ENCODE measurements at regions not wholly inside any gene's neighbourhood (a gene's known extent, or its start where the extent isn't known, plus 50 kb on each side); places are given as distances from the start of the nearest gene placed in this dataset.
"Not testable (repeated sequence)": the region's sequence is repeated elsewhere in the genome, so short reads cannot be mapped to it uniquely, and the experiment has no call there.

DNA sequence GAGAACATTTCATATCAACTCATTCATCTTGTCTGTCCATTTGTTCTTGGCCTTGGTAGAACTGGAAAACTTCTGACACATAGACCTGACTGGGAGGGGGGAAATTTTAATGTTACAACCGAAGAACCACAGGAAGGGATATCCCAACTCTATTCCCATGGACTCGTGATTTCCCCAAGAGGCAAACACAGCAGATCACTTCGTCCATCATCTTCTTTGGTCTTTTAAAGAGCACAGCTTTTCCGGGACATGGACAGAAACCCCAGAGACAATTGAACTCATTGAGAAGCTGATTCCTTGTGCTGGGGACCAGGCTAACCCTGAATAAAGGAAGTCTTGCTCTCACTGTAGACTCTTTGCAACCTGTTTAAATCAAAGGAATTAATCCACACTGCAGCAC, 66.3 kb upstream of the TMEM170B start:
- H3K4me3 ChIP-seq (ENCODE audit: low read length in 2 of 2): no peak overlapping the region
- H3K27ac ChIP-seq (ENCODE audit: low read length): no peak overlapping the region
- H3K4me1 ChIP-seq (ENCODE audit: control insufficient read depth, insufficient read depth, low read length): no peaks in the 10 kb centered on the region
- H3K9me3 ChIP-seq (ENCODE audit: control insufficient read depth in 2 of 2, low read length in 2 of 2): no peaks in the 10 kb centered on the region
- peaks cover 2 to 9% of the 10 kb centered on the region in 2 donors for H3K27me3 ChIP-seq (ENCODE audit: control insufficient read depth in 1 of 2, insufficient read depth in 2 of 2, low read length in 2 of 2)
- H3K36me3 ChIP-seq (ENCODE audit: control insufficient read depth in 2 of 2, insufficient read depth in 2 of 2, low read length in 2 of 2): no peaks in the 10 kb centered on the region
- H3K9ac ChIP-seq (ENCODE audit: low read length in 2 of 2): no peak overlapping the region

DNA sequence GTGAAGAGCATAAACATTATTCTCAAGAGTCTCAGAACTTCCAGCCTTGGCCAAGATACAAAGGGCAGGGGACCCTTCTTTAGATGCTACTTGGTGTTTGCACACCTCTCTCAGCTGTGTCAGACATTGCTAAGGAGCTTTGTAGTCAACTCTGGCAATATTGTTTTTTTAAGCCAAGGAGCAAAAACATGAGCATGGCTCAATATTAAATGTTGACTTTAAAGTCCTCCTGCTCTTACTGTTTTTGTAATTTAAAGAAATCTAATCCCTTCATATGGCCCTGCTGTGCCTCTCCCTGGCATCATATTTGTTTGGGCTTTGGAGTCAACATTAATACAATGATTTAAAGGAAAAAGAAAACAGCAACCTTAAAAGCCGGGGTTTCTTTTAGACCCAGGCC, 67.9 kb upstream of the TMEM170B start:
- H3K9ac ChIP-seq (ENCODE audit: low read length in 2 of 2): no peak overlapping the region
- no peak overlapping the region for H3K27ac ChIP-seq (ENCODE audit: low read length)
- peaks cover 2 to 9% of the 10 kb centered on the region in 2 donors for H3K27me3 ChIP-seq (ENCODE audit: control insufficient read depth in 1 of 2, insufficient read depth in 2 of 2, low read length in 2 of 2)
- H3K4me3 ChIP-seq (ENCODE audit: low read length in 2 of 2): no peak overlapping the region
- no peaks in the 10 kb centered on the region for H3K36me3 ChIP-seq (ENCODE audit: control insufficient read depth in 2 of 2, insufficient read depth in 2 of 2, low read length in 2 of 2)
- H3K4me1 ChIP-seq (ENCODE audit: control insufficient read depth, insufficient read depth, low read length): no peaks in the 10 kb centered on the region
- H3K9me3 ChIP-seq (ENCODE audit: control insufficient read depth in 2 of 2, low read length in 2 of 2): no peaks in the 10 kb centered on the region

DNA sequence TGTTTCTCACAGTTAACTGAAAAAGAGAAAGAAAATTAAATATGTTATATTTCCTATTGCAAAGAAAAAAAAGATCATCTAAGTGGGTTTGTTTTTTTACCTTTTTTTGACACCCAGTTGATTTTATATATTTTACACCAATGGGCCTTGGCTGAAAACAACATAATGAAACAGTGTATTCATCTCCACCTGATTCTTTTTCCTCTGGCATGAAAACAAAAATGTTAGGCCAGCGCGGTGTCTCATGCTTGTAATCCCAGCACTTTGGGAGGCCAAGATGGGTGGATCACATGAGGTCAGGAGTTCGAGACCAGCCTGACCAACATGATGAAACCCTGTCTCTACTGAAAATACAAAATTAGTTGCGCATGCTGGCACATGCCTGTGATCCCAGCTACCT, 69.3 kb upstream of the TMEM170B start:
- not testable (repeated sequence) for H3K9ac ChIP-seq (ENCODE audit: low read length in 2 of 2); H3K27ac ChIP-seq (ENCODE audit: low read length); H3K4me1 ChIP-seq (ENCODE audit: control insufficient read depth, insufficient read depth, low read length); H3K27me3 ChIP-seq (ENCODE audit: control insufficient read depth in 1 of 2, insufficient read depth in 2 of 2, low read length in 2 of 2); H3K9me3 ChIP-seq (ENCODE audit: control insufficient read depth in 2 of 2, low read length in 2 of 2); H3K36me3 ChIP-seq (ENCODE audit: control insufficient read depth in 2 of 2, insufficient read depth in 2 of 2, low read length in 2 of 2); H3K4me3 ChIP-seq (ENCODE audit: low read length in 2 of 2)

DNA sequence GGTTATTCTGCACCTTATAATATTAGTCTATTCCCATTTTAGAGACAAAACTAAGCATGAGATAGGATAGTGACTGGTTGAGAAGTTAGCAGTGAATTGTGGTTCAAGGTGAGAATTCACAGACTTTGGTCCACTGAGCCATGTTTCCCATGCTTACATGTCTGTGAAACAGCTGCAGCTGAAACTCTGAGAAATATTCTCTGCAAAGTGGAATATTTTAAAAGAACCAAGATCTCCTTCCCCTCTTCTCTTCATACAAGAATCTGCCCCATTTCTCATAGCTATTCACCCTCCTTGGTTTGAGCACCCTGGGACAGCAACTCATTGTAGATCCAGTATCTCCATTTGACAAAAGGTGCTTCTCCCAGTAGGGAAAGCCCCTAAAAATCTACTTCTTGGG, 70.2 kb upstream of the TMEM170B start:
- Histone ChIP-seq H3K4me1 (ENCODE audit: control insufficient read depth, insufficient read depth, low read length) (no peaks in the 10 kb centered on the region), H3K4me3 (ENCODE audit: low read length in 2 of 2) (no peak overlapping the region), H3K9ac (ENCODE audit: low read length in 2 of 2) (no peak overlapping the region), H3K27me3 (ENCODE audit: control insufficient read depth in 1 of 2, insufficient read depth in 2 of 2, low read length in 2 of 2) (peaks cover 0 to 2% of the 10 kb centered on the region in 2 donors), H3K27ac (ENCODE audit: low read length) (no peak overlapping the region), H3K9me3 (ENCODE audit: control insufficient read depth in 2 of 2, low read length in 2 of 2) (no peaks in the 10 kb centered on the region), H3K36me3 (ENCODE audit: control insufficient read depth in 2 of 2, insufficient read depth in 2 of 2, low read length in 2 of 2) (no peaks in the 10 kb centered on the region)

DNA sequence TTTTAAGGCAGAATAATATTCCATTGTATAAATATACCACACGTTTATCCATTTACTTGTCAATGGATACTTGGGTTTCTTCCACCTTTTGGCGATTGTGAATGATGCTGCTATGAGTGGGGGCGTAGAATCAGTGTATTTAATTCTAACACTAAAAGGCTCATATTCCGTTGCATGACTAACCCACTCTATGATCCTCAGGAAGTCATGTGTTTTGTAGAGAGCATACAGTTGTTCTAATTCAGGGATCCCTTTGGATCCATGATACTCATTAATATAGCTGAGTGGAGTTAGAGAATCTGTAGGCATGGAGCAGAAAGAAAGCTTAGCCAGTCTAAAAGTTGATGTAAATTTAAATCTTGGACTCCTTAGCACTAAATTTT, 74.2 kb upstream of the TMEM170B start:
- H3K9me3 ChIP-seq (ENCODE audit: control insufficient read depth in 2 of 2, low read length in 2 of 2): no peaks in the 10 kb centered on the region
- H3K27me3 ChIP-seq (ENCODE audit: control insufficient read depth in 1 of 2, insufficient read depth in 2 of 2, low read length in 2 of 2): no peaks in the 10 kb centered on the region
- no peaks in the 10 kb centered on the region for H3K36me3 ChIP-seq (ENCODE audit: control insufficient read depth in 2 of 2, insufficient read depth in 2 of 2, low read length in 2 of 2)
- no peak overlapping the region for H3K9ac ChIP-seq (ENCODE audit: low read length in 2 of 2)
- no peak overlapping the region for H3K27ac ChIP-seq (ENCODE audit: low read length)
- no peak overlapping the region for H3K4me3 ChIP-seq (ENCODE audit: low read length in 2 of 2)
- H3K4me1 ChIP-seq (ENCODE audit: control insufficient read depth, insufficient read depth, low read length): no peaks in the 10 kb centered on the region

DNA sequence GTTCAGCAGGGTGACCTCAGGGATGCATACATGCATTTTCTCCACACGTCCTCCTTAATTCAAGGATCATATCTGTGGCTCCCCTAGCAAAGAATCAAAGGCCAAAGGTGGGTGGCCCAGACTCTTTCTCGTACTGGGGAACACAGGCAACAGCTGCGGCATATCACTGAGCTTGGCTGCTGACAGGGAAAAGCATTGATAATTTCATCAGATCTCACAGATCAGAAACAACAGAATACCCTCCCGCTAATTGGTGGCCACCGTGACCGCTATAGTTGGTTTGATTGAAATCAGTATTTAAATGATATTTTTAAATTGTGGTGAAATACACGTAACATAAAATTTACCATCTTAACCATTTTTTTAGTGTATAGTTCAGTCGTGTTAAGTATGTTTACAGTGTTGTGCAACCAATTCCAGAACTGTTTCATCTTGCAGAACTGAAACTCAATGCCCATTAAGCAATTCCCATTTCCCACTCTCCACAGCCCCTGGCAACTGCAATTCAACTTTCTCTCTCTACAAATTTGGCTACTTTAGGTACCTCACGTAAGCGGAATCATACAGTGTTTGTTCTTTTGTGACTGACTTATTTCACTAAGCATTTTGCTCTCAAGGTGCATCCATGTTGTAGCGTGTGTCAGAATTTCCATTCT, 74.7 kb upstream of the TMEM170B start:
- no peaks in the 10 kb centered on the region for H3K27me3 ChIP-seq (ENCODE audit: control insufficient read depth in 1 of 2, insufficient read depth in 2 of 2, low read length in 2 of 2)

DNA sequence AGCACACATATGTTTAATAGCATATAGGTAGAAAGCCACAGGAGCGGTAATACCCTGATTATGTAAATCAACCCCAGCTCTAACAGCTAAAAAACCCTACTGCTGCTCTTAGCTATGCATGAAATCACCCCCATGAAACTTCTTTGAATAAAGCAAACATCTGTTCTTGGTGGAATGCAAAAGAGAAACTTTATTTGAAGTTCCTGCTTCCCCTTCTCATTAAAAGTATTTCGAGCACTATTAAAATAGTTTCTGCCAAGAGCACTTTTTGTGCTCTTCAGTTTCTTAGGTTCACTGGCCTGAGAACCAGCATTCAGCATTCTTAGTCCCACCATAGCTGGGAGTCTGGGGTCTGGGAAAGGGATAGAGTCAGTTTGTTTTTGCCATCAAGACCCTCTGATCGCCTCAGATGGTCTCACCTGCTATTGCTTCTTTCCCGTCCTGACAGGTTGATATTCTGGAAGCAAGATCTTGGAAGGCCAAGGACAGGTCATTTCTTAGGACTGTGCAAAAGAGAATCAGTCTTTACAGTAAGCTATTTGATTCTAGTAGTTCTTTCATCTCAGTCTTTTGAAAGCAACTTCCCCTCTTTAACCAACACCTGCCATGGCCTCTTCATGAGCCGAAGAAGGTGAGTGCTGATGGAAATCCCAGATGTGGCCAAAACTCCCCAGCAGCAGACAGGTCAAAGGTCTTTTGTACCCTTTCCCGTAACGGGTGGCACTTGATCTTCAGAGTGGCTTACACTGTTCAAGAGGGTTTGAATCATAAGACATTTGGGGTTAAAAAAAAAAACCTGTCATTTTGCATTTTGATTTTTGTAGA, 76.5 kb upstream of the TMEM170B start:
- no peak overlapping the region for H3K4me3 ChIP-seq (ENCODE audit: low read length in 2 of 2)
- H3K9me3 ChIP-seq (ENCODE audit: control insufficient read depth in 2 of 2, low read length in 2 of 2): no peaks in the 10 kb centered on the region
- H3K9ac ChIP-seq (ENCODE audit: low read length in 2 of 2): no peak overlapping the region
- no peaks in the 10 kb centered on the region for H3K4me1 ChIP-seq (ENCODE audit: control insufficient read depth, insufficient read depth, low read length)
- no peak overlapping the region for H3K27ac ChIP-seq (ENCODE audit: low read length)
- H3K36me3 ChIP-seq (ENCODE audit: control insufficient read depth in 2 of 2, insufficient read depth in 2 of 2, low read length in 2 of 2): no peaks in the 10 kb centered on the region
- no peaks in the 10 kb centered on the region for H3K27me3 ChIP-seq (ENCODE audit: control insufficient read depth in 1 of 2, insufficient read depth in 2 of 2, low read length in 2 of 2)

More for the DNA sequence above, 74.7 kb upstream of the TMEM170B start:
- Histone ChIP-seq H3K4me3 (ENCODE audit: low read length in 2 of 2) (no peak overlapping the region), H3K27ac (ENCODE audit: low read length) (no peak overlapping the region), H3K36me3 (ENCODE audit: control insufficient read depth in 2 of 2, insufficient read depth in 2 of 2, low read length in 2 of 2) (no peaks in the 10 kb centered on the region), H3K9ac (ENCODE audit: low read length in 2 of 2) (no peak overlapping the region), H3K4me1 (ENCODE audit: control insufficient read depth, insufficient read depth, low read length) (no peaks in the 10 kb centered on the region), H3K9me3 (ENCODE audit: control insufficient read depth in 2 of 2, low read length in 2 of 2) (no peaks in the 10 kb centered on the region)

DNA sequence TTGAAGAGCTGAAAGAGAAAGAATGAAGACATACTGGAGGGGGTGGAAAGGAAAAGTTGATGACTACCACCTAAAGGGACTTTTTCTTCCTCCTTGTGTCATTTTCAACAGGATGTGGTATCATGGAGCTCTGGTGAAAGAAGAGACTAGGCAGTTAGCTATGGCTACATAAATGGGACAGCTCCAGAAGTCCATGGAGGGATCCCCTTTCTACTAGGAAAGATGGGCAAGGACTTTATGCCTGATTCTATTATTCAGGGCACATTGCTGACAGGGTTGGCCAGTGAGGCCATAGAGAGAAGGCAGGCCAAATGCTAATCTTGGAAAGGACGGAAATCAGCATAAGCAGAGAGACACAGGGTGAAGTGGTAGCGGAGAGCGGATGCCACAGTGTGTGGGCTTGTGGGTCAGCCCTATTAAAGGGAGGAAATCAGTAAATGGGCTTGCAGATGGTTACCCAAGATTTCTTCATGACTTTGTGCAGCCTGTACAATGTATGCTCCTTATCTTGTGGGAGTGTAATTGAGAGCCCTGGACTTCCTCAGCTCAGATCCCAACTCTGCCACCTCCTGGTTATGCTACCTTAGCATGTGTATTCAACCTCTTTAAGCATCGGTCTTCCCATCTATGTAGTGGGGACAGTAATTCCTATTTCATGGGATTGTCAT, 77.4 kb upstream of the TMEM170B start:
- Histone ChIP-seq H3K27ac (ENCODE audit: low read length) (no peak overlapping the region), H3K4me3 (ENCODE audit: low read length in 2 of 2) (no peak overlapping the region), H3K9me3 (ENCODE audit: control insufficient read depth in 2 of 2, low read length in 2 of 2) (no peaks in the 10 kb centered on the region), H3K36me3 (ENCODE audit: control insufficient read depth in 2 of 2, insufficient read depth in 2 of 2, low read length in 2 of 2) (no peaks in the 10 kb centered on the region), H3K4me1 (ENCODE audit: control insufficient read depth, insufficient read depth, low read length) (no peaks in the 10 kb centered on the region), H3K9ac (ENCODE audit: low read length in 2 of 2) (no peak overlapping the region), H3K27me3 (ENCODE audit: control insufficient read depth in 1 of 2, insufficient read depth in 2 of 2, low read length in 2 of 2) (no peaks in the 10 kb centered on the region)

DNA sequence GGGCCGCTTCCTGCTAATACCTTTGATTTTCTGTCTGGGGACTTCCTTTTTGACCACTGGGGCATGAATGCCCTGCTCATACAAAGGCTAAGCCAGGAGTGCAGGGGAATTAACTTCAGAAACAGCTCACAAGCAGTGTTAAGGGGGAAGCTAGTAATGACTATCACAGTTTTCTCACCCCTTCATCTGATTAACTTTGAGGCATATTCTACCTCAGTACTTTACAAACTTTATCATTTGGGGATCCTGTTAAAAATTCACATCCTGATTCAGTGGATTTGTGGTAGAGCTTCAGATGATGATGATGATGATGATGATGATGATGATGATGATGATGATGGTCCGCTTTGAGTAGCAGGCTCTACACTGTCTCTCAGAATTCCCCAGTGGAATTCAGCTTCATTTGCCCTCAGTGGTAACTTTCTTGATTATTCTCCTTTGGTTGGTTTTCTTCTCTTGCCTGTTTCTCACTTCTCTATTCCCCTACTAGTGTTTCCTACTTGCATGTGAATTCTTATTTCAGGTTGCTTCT, 78.4 kb upstream of the TMEM170B start:
- Histone ChIP-seq H3K4me1 (ENCODE audit: control insufficient read depth, insufficient read depth, low read length) (no peaks in the 10 kb centered on the region), H3K27me3 (ENCODE audit: control insufficient read depth in 1 of 2, insufficient read depth in 2 of 2, low read length in 2 of 2) (no peaks in the 10 kb centered on the region)

DNA sequence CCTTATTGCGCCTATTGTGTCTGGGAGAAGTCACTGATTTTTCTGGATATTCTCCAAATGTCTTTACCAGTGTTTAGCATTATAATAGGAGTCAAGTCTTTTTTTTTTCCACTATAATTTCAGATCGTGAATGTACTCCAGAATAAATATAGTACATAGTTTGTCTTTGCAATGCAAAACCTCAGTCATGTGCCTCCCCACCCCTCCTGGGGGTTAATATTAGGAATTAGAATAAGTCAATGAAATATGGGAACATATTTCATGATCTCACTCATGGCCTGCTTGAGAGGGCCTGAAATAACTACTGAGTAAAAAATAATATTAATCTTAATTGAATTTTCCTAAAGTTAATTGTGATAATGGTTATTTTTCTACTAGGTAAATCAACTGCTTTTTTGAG, 79.0 kb upstream of the TMEM170B start:
- no peak overlapping the region for H3K9ac ChIP-seq (ENCODE audit: low read length in 2 of 2)
- no peaks in the 10 kb centered on the region for H3K27me3 ChIP-seq (ENCODE audit: control insufficient read depth in 1 of 2, insufficient read depth in 2 of 2, low read length in 2 of 2)
- no peak overlapping the region for H3K4me3 ChIP-seq (ENCODE audit: low read length in 2 of 2)
- no peaks in the 10 kb centered on the region for H3K9me3 ChIP-seq (ENCODE audit: control insufficient read depth in 2 of 2, low read length in 2 of 2)
- H3K36me3 ChIP-seq (ENCODE audit: control insufficient read depth in 2 of 2, insufficient read depth in 2 of 2, low read length in 2 of 2): no peaks in the 10 kb centered on the region
- no peak overlapping the region for H3K27ac ChIP-seq (ENCODE audit: low read length)
- H3K4me1 ChIP-seq (ENCODE audit: control insufficient read depth, insufficient read depth, low read length): no peaks in the 10 kb centered on the region

More for the DNA sequence above, 78.4 kb upstream of the TMEM170B start:
- no peak overlapping the region for H3K4me3 ChIP-seq (ENCODE audit: low read length in 2 of 2)
- H3K27ac ChIP-seq (ENCODE audit: low read length): no peak overlapping the region
- H3K9me3 ChIP-seq (ENCODE audit: control insufficient read depth in 2 of 2, low read length in 2 of 2): no peaks in the 10 kb centered on the region
- no peak overlapping the region for H3K9ac ChIP-seq (ENCODE audit: low read length in 2 of 2)
- H3K36me3 ChIP-seq (ENCODE audit: control insufficient read depth in 2 of 2, insufficient read depth in 2 of 2, low read length in 2 of 2): no peaks in the 10 kb centered on the region
